ENCODE measurements at regions not wholly inside any gene's neighbourhood (a gene's known extent, or its start where the extent isn't known, plus 50 kb on each side); places are given as distances from the start of the nearest gene placed in this dataset.
"Not testable (repeated sequence)": the region's sequence is repeated elsewhere in the genome, so short reads cannot be mapped to it uniquely, and the experiment has no call there.

GRCh38 chr3:165716592-165716991, 120.6 kb downstream of the BCHE start:
- no peak for DNase-seq

GRCh38 chr3:165713479-165713878, 123.7 kb downstream of the BCHE start:
- DNase-seq = no peak

- DNase-seq = no peak
Observed at GRCh38 chr3:165712382-165712781, 124.8 kb downstream of the BCHE start.

- DNase-seq = no peak
Observed at GRCh38 chr3:165697910-165698309, 139.3 kb downstream of the BCHE start.

GRCh38 chr3:165696496-165696895, 140.7 kb downstream of the BCHE start:
- DNase-seq = no peak

GRCh38 chr3:165683947-165684346, 153.3 kb downstream of the BCHE start:
- DNase-seq = no peak

- DNase-seq = no peak
Observed at GRCh38 chr3:165682734-165683133, 154.5 kb downstream of the BCHE start.

- no peak for DNase-seq
Observed at GRCh38 chr3:165669967-165670366, 167.3 kb downstream of the BCHE start.

- no peak for DNase-seq
Observed at GRCh38 chr3:165669504-165669903, 167.7 kb downstream of the BCHE start.

- DNase-seq = no peak
Observed at GRCh38 chr3:165667676-165668075, 169.5 kb downstream of the BCHE start.

GRCh38 chr3:165658027-165658426, 179.2 kb downstream of the BCHE start:
- no peak for DNase-seq

GRCh38 chr3:165653130-165653778, 184.0 kb downstream of the BCHE start:
- no peak for DNase-seq

GRCh38 chr3:165649282-165649681, 187.9 kb downstream of the BCHE start:
- not testable (repeated sequence) for DNase-seq

- no peak for DNase-seq
Observed at GRCh38 chr3:165645191-165645590, 192.0 kb downstream of the BCHE start.

GRCh38 chr3:165644331-165644730, 192.9 kb downstream of the BCHE start:
- no peak for DNase-seq

GRCh38 chr3:165643425-165643824, 193.8 kb downstream of the BCHE start:
- DNase-seq = no peak

GRCh38 chr3:165642761-165643420, 194.3 kb downstream of the BCHE start:
- peak; percentile 60 for DNase-seq

GRCh38 chr3:165641569-165642310, 195.5 kb downstream of the BCHE start:
- no peak for DNase-seq

- no peak for DNase-seq
Observed at GRCh38 chr3:165640970-165641369, 196.3 kb downstream of the BCHE start.

- DNase-seq = no peak
Observed at GRCh38 chr3:165640031-165640430, 197.2 kb downstream of the BCHE start.

- DNase-seq = no peak
Observed at GRCh38 chr3:165638034-165638433, 199.2 kb downstream of the BCHE start.

- no peak for DNase-seq
Observed at GRCh38 chr3:165636684-165637015, 200.6 kb downstream of the BCHE start.

GRCh38 chr3:165635791-165636683, 201.2 kb downstream of the BCHE start:
- DNase-seq = no peak

All from SHP77 treated with DMSO at 0.1 percent for 48 hours (cell line).